Chondrocyte (in vitro differentiated cells): ENCODE measurements at regions not wholly inside any gene's neighbourhood (a gene's known extent, or its start where the extent isn't known, plus 50 kb on each side); places are given as distances from the start of the nearest gene placed in this dataset.

ENCODE experiments used
- DNase-seq: peaks from one replicate; pipeline ENCODE4 v3.0.0; 2021; ENCODE audit warnings: mixed read lengths, low spot score
- H3K27ac Mint-ChIP-seq: one replicate; pipeline ENCODE4 v1.8.0; 2021; ENCODE audit warnings: mild to moderate bottlenecking, moderate library complexity, mixed read lengths; ENCODE audit not compliant: unreplicated experiment
- H3K27me3 Mint-ChIP-seq: 2 replicates; pipeline ENCODE4 v1.8.0; 2021; ENCODE audit warnings: low read depth, mixed read lengths
- H3K36me3 Mint-ChIP-seq: 2 replicates; pipeline ENCODE4 v1.8.0; 2021; ENCODE audit warnings: low read depth, mixed read lengths
- H3K4me1 Mint-ChIP-seq: 2 replicates; pipeline ENCODE4 v1.8.0; 2021; ENCODE audit warnings: low read depth, mild to moderate bottlenecking, mixed read lengths
- H3K4me3 Mint-ChIP-seq: one replicate; pipeline ENCODE4 v1.8.0; 2021; ENCODE audit warnings: mild to moderate bottlenecking, moderate library complexity, mixed read lengths; ENCODE audit not compliant: unreplicated experiment
- H3K9me3 Mint-ChIP-seq: 2 replicates; pipeline ENCODE4 v1.8.0; 2021; ENCODE audit warnings: low read depth, mixed read lengths
- CTCF ChIP-seq: fragments of 200-600 bp; sonication (generic); IDR thresholded peaks from 2 replicates; pipeline ENCODE4 v1.5.0; 2021; ENCODE audit warnings: antibody characterized with exemption, mild to moderate bottlenecking, moderate library complexity

DNA sequence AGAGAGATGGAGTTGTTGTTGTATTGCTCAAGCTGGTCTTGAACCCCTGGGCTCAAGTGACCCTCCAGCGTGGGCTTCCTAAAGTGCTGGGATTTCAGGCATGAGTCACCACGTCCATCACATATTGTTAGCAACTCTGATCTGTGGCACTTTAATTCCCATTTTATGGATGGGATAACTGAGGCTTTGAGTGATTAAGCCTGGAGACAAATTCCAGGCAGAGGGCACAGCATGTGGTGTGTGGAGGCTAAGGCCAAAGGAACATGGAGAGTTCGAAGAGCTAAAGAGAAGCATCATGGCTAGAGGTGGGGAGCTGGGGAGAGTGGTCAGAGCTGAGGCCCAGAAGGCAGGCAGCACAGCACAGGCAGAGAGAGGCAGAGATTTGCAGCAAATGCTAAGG, 458.4 kb downstream of the XPNPEP1 start:
- H3K27ac Mint-ChIP-seq: peak overlapping the region; percentile 37
- DNase-seq: no peak
- H3K27me3 Mint-ChIP-seq: peaks cover 14% of the 10 kb centered on the region
- H3K36me3 Mint-ChIP-seq: no peaks in the 10 kb centered on the region
- no peaks in the 10 kb centered on the region for H3K4me1 Mint-ChIP-seq
- TF ChIP-seq CTCF: no peak
- H3K9me3 Mint-ChIP-seq: no peaks in the 10 kb centered on the region
- no peak overlapping the region for H3K4me3 Mint-ChIP-seq

DNA sequence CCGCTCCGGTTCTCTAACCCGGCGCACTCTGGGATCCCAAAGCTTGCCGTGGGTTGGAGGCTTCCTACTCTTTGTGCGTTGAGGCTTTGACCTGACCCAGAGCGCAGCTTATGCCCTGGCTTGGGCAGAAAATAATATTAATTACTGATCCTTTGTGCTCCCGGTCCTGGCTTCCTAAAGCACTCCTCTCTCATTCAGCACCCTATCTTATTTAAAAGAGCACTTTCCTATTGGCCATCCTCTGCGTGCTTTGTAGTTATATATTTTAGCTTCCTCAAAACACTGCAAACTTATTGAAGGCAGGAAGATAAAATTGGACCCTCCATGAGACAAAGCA, 466.0 kb downstream of the XPNPEP1 start:
- peaks cover 8% of the 10 kb centered on the region for H3K4me1 Mint-ChIP-seq
- no peak overlapping the region for H3K27ac Mint-ChIP-seq
- DNase-seq: no peak
- H3K27me3 Mint-ChIP-seq: peaks cover 62% of the 10 kb centered on the region
- TF ChIP-seq CTCF: no peak
- peaks cover 4% of the 10 kb centered on the region for H3K9me3 Mint-ChIP-seq
- H3K4me3 Mint-ChIP-seq: peak overlapping the region; percentile 61
- H3K36me3 Mint-ChIP-seq: no peaks in the 10 kb centered on the region

DNA sequence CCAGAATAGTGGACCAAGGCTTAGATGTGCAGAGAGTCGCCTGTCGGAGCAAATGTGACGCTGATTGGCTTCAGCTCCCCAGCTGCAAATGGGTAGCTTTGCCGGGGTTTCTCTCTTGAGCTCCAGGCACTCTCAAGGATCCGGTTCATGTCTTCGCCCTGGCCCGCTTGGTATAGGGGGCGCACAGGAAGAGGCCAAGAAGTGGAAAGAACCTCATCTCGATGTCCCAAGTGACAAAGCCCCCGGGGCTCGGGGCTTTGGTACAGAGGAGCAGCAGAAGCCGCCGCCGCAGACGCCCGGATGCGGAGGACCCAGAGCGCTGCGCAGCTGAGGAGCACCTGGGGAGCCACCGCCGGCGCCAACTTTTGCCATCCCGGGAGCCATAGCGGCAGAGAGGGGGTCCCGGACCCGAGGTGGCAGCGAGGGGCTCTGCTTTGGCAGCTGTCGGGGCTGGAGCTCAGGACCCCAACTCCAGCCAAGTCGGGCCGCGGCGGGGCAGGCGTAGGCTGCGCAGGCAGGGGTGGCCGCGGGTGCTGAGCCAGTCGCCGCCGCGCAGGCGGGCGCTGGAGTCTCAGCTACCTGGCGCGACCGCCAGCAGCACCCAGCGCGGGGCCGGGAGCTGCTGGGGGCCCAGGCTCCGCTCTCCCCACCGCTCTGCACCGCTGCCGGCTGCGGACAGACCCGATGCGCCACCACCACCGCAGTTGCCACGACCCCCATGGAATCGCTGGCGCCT, 466.6 kb downstream of the XPNPEP1 start:
- peak; percentile 86 for DNase-seq
- H3K27ac Mint-ChIP-seq: no peak overlapping the region
- H3K4me3 Mint-ChIP-seq: peak overlapping the region; percentile 64
- no peaks in the 10 kb centered on the region for H3K36me3 Mint-ChIP-seq
- H3K27me3 Mint-ChIP-seq: peaks cover 65% of the 10 kb centered on the region
- H3K9me3 Mint-ChIP-seq: peaks cover 4% of the 10 kb centered on the region
- TF ChIP-seq CTCF: no peak
- peaks cover 8% of the 10 kb centered on the region for H3K4me1 Mint-ChIP-seq

- H3K4me1 Mint-ChIP-seq: peaks cover 8% of the 10 kb centered on the region
- H3K36me3 Mint-ChIP-seq: no peaks in the 10 kb centered on the region
- no peak for DNase-seq
- peaks cover 4% of the 10 kb centered on the region for H3K9me3 Mint-ChIP-seq
- H3K4me3 Mint-ChIP-seq: no peak overlapping the region
- H3K27me3 Mint-ChIP-seq: peaks cover 61% of the 10 kb centered on the region
- H3K27ac Mint-ChIP-seq: no peak overlapping the region
- no peak for TF ChIP-seq CTCF
These were observed 468.6 kb downstream of the XPNPEP1 start for GRCh38 chr10:109454691-109455090.

- no peaks in the 10 kb centered on the region for H3K9me3 Mint-ChIP-seq
- H3K27ac Mint-ChIP-seq: no peak overlapping the region
These were observed 471.4 kb downstream of the XPNPEP1 start for GRCh38 chr10:109451879-109452278.

More at GRCh38 chr10:109451879-109452278, 471.4 kb downstream of the XPNPEP1 start:
- TF ChIP-seq CTCF: no peak
- H3K36me3 Mint-ChIP-seq: no peaks in the 10 kb centered on the region
- H3K4me3 Mint-ChIP-seq: no peak overlapping the region
- H3K4me1 Mint-ChIP-seq: peaks cover 15% of the 10 kb centered on the region
- DNase-seq: no peak
- H3K27me3 Mint-ChIP-seq: peaks cover 42% of the 10 kb centered on the region
